GM19467 (cell line): ENCODE measurements at regions not wholly inside any gene's neighbourhood (a gene's known extent, or its start where the extent isn't known, plus 50 kb on each side); places are given as distances from the start of the nearest gene placed in this dataset.
"Not testable (repeated sequence)": the region's sequence is repeated elsewhere in the genome, so short reads cannot be mapped to it uniquely, and the experiment has no call there.

Experiments
- ATAC-seq: cut with Tn5 transposase; IDR thresholded peaks from one replicate; pipeline ENCODE4 v1.9.1; 2021; ENCODE audit warnings: mild to moderate bottlenecking, moderate library complexity; ENCODE audit not compliant: unreplicated experiment

GRCh38 chr1:188761226-188761625 lies 1716.4 kb downstream of the BRINP3 start:
- no peak for ATAC-seq

GRCh38 chr1:188762166-188762743 lies 1715.4 kb downstream of the BRINP3 start:
- ATAC-seq = no peak

DNA sequence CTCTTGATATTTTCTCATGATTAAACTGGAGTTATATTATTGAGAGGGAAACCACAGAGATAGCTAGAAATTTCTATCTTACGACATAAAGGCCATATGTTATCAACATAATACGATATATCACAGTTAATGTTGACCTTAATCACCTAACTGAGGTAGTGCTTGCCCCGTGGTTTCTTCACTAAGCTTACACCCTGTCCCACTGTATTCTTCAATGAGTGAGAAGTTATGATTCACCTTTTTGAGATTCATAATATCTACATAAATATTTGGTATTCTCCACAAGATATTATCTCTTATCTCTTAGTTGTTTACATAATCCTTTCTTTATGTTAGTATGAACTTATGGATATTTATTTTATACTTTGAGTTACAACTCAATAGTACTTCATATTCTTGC lies 1714.1 kb downstream of the BRINP3 start:
- ATAC-seq = no peak

- no peak for ATAC-seq
These were observed 1708.5 kb downstream of the BRINP3 start for GRCh38 chr1:188769181-188769580.

GRCh38 chr1:188769936-188770335 lies 1707.7 kb downstream of the BRINP3 start:
- no peak for ATAC-seq

DNA sequence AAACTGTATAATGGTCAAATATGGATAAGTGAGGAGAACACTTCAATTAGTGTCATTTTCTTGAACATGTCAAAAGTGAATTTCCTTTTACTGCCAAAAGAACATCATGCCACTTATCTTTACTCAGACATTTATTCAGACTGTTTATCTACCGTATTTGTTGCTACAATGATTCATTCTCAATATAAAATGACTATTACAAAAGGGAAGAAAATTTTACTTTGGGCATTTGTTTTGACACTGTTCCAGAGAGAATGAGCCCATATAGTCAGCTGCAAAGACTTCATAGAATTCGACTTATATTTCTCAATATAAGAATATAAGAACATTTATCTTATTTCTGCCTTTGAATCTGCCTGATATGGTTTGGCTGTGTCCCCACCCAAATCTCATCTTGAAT lies 1699.1 kb downstream of the BRINP3 start:
- ATAC-seq = no peak

DNA sequence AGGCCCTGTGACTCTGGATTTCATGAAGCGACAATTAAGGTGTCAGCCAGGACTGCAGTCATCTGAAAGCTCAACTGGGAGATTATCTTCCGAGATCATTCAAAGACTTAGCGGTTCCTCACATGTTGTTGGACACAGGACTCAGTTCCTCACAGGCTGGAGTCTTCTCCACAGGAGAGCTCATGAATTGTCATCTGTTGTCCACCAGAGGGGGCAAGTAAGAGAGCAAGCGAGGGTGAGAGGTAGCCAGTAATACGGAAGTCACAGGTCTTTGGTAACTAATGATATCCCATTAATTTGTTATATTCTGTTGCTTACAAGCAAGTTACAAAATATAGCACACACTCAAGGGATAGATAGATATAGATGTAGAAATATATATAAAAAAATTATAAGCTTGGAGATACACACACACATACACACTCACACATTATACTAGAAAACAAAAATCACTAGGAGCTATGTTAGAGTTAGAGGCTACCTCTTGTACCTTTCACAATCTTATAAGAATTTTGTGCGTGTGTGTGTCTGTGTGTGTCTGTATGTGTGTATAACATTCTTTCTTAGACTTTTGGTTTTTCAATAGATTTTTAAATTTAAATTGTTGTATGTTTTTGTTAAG lies 1695.3 kb downstream of the BRINP3 start:
- ATAC-seq = peak; percentile 93

DNA sequence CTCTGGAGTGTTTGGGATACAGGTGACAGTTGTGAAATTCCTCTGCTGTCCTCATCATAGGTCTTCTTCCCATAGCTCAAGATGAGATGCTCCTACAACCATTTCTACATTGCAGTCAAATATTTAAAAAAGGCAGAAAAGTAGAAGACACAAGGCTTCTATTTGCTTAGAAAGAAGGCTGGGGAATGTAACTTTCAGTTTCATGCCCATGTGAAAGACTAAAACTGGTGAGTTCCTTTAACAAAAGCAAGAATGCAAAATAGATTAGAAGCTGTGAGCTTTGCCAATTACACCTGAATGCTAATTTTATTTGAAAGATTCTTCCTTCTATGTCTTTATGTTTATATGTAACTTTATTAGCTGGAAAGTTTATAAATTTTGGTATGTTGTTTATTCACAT lies 1682.7 kb downstream of the BRINP3 start:
- ATAC-seq = no peak

GRCh38 chr1:188812153-188812552 lies 1665.5 kb downstream of the BRINP3 start:
- ATAC-seq = not testable (repeated sequence)

DNA sequence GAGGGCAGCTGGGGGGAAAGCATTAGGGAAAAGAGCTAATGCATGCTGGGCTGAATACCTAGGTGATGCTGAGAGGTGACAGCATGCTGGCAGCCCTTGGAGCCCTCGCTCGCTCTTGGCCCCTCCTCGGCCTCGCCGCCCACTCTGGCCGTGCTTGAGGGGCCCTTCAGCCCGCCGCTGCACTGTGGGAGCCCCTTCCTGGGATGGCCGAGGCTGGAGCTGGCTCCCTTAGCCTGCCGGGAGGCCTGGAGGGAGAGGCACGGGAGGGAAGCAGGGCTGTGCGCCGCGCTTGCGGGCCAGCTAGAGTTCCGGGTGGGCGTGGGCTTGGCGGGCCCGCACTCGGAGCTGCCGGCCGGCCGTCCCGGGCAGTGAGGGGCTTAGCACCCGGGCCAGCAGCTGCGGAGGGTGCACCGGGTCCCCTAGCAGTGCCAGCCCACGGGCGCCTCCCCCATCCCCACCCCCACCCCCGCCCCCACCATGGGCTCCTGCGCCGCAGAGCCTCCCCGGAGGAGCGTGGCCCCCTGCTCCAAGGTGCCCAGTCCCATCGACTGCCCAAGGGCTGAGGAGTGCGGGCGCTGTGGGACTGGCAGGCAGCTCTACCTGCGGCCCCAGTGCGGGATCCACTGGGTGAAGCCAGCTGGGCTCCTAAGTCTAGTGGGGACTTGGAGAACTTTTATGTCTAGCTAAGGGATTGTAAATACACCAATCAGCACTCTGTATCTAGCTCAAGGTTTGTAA lies 1664.7 kb downstream of the BRINP3 start:
- not testable (repeated sequence) for ATAC-seq

GRCh38 chr1:188817814-188818213 lies 1659.8 kb downstream of the BRINP3 start:
- no peak for ATAC-seq

- no peak for ATAC-seq
These were observed 1655.4 kb downstream of the BRINP3 start for GRCh38 chr1:188822248-188822647.

- no peak for ATAC-seq
These were observed 1652.2 kb downstream of the BRINP3 start for GRCh38 chr1:188825471-188825870.

DNA sequence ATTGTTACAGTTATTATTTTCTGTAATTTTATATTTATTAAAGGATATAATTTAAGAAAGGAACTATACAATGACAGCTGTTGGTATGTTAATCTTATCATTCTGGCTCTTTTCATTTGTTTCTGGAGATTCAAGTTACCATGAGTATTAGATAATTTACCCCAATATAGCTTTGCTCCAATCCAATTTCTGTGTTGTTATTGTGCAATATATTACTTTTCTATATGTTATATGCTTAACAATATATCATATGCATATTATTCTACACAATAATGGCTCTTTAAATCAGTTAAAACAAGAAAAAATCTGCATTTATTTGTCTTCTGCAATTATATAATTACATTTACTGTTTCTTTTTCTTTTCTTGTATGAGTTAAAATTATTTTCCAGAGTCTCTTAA lies 1650.9 kb downstream of the BRINP3 start:
- ATAC-seq = no peak

GRCh38 chr1:188827400-188827799 lies 1650.3 kb downstream of the BRINP3 start:
- ATAC-seq = no peak

DNA sequence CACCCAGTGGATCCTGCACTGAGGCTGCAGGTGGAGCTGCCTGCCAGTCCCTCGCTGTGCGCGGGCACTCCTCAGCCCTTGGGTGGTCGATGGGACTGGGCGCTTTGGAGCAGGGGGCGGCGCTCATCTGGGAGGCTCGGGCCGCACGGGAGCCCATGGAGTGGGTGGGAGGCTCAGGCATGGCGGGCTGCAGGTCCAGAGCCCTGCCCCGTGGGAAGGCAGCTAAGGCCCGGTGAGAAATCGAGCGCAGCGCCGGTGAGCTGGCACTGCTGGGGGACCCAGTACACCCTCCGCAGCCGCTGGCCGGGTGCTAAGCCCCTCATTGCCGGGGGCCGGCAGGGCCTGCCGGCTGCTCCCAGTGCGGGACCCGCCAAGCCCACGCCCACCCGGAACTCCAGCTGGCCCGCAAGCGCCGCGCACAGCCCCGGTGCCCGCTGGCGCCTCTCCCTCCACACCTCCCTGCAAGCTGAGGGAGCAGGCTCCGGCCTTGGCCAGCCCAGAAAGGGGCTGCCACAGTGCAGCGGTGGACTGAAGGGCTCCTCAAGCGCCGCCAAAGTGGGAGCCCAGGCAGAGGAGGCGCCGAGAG lies 1636.5 kb downstream of the BRINP3 start:
- not testable (repeated sequence) for ATAC-seq

GRCh38 chr1:188846468-188846867 lies 1631.2 kb downstream of the BRINP3 start:
- no peak for ATAC-seq

- no peak for ATAC-seq
These were observed 1620.1 kb downstream of the BRINP3 start for GRCh38 chr1:188857526-188858087.

GRCh38 chr1:188867614-188868013 lies 1610.0 kb downstream of the BRINP3 start:
- no peak for ATAC-seq

GRCh38 chr1:188871164-188871563 lies 1606.5 kb downstream of the BRINP3 start:
- no peak for ATAC-seq

DNA sequence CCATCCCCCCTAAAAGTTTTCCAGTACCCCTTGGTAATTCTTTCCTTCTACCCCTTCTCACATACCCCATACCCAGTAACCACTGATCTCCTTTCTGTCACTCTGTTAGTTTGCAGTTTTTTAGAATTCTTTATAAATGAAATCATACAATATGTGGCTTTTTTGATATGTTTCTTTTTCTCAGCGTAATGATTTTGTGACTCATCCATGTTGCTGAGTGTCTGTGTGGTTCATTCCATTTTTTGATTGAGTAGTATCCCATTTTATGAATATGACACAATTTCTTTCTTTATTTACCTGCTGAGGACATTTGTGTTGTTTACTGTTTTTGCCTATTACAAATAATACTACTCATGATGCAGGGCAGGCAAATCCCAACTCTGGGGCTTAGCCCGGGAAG lies 1605.3 kb downstream of the BRINP3 start:
- ATAC-seq = no peak

GRCh38 chr1:188877668-188878067 lies 1600.0 kb downstream of the BRINP3 start:
- ATAC-seq = no peak
